HG03280 (cell line): ENCODE measurements at regions not wholly inside any gene's neighbourhood (a gene's known extent, or its start where the extent isn't known, plus 50 kb on each side); places are given as distances from the start of the nearest gene placed in this dataset.
"Not testable (repeated sequence)": the region's sequence is repeated elsewhere in the genome, so short reads cannot be mapped to it uniquely, and the experiment has no call there.

Experiments
- ATAC-seq: cut with Tn5 transposase; IDR thresholded peaks from one replicate; pipeline ENCODE4 v1.9.1; 2021; ENCODE audit warnings: mild to moderate bottlenecking, moderate library complexity; ENCODE audit not compliant: unreplicated experiment

- ATAC-seq, result no peak
These were observed 334.5 kb upstream of the CYRIA start for GRCh38 chr2:17000184-17000482.

- no peak for ATAC-seq
These were observed 333.9 kb upstream of the CYRIA start for GRCh38 chr2:16999347-17000183.

GRCh38 chr2:16978301-16978700 is 312.7 kb upstream of the CYRIA start:
- ATAC-seq, result no peak

DNA sequence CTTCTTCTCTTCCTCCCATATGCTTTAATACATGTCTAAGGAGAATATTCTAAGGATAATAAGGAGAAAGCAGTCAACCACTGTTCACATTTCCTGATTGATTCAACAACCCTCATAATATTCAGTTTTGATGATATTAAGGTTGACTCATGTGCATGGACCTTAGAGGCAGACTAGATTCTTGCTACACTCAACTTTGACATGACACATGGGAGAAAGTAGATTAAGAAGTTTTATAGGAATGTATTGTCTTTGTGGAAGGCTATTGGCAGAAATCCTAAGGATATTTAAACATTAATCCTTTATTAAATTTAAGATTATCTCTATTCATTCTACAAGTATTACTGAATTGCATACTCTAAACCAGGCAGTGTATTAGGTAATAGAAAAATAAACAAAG is 309.1 kb upstream of the CYRIA start:
- no peak for ATAC-seq

DNA sequence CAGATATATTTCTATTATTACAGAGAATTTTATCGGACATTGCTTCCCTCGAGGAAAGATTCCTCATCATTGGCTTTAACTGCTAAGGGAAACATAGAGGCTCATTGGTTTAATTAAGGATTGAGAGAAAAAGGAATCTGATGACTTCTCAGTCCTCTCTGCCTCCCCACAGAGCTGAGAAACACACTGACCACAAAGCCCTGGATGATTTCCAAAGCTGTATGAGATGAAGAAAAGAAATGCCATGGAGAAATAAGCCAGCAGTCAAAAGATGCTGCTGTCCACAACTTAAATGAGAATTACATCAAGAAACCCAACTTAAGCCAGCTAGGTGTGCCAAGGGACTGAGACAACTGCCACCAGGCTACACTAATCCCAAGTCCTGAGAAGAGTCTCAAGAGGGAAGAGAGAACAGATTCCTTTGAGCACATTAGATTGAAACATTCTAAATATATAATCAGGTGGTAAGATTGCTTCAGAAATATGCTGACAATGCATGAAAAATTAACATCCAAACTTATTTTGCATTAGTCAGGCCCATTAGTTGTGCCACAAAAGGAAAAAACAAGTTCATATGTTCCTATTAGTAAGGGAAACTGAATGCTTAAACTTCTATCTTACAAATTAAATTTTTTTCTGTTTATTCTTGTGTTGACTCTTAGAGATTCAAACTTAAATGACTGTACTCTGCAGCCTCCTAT is 308.1 kb upstream of the CYRIA start:
- ATAC-seq, result no peak

GRCh38 chr2:16972276-16972675 is 306.6 kb upstream of the CYRIA start:
- ATAC-seq, result no peak

- ATAC-seq, result no peak
These were observed 306.1 kb upstream of the CYRIA start for GRCh38 chr2:16971722-16972234.

DNA sequence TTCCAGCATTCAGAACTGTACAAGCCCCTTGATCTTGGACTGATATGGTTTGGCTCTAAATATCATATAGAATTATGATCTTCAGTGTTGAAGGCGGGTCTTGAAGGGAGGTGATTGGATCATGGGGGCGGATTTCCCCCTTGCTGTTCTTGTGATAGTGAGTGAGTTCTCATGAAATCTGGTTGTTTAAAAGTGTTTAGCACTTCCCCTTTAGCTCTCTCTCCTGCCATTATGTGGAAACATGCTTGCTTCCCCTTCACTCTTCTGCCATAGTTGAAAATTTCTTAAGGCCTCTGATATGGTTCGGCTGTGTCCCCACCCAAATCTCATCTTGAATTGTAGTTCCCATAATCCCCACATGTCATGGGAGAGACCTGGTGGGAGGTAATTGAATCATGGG is 305.3 kb upstream of the CYRIA start:
- not testable (repeated sequence) for ATAC-seq

DNA sequence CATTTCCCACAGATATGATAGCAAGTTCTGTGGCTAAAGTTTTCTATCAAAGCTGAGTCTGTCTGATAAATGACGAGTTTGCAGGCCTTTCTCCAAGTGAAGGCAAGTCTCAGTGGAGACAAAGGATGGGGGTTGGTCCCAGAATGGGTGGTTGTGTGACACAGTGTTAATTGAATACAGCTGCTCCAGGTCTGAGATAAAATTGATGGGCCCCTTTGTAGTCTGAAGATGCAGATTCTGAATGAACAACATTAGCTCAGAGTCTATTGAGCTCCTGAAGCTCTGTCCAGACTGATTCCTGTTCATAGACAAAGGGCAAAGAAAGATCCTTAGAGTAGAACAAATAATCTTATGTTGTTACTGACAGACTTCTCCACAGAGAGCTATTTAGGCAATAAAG is 296.9 kb upstream of the CYRIA start:
- no peak for ATAC-seq

DNA sequence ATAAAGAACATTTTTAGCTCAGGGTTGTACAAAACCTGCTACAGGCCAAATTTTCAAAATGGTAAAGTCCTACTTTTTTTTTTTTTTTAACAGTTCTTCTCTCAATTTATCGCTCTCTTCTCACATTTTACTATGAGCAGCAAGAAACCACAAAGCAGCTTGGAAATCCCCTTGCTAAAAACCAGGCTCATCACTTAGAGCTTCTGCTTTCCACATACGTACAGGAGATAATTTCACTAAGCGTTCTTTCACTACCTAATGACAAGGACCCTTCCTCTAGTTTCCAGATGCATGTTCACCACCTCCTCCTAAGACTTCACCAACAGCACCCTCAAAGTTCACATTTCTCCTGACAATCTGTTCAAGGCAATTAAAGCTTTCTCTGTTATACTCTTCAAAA is 294.9 kb upstream of the CYRIA start:
- ATAC-seq, result no peak

DNA sequence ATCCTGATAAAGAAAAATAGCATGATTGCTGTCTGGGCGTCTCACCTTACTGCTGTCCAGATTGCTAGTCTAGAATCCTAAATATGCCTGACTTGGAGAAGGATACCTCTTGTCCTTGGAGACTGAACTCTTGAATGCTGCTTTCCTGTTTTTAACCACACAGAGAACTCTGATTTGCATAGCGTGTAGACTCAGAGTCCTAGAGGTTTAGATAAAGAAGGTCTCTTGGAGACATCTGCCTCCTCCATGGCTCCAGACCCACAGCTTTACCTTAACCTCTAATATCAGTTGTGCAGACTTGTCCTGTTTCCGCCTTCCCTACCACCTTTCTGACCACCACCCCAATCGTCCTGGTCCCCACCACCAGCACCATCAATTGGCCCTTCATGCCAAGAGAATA is 292.6 kb upstream of the CYRIA start:
- no peak for ATAC-seq

- no peak for ATAC-seq
These were observed 287.2 kb upstream of the CYRIA start for GRCh38 chr2:16952805-16953204.

GRCh38 chr2:16952368-16952767 is 286.7 kb upstream of the CYRIA start:
- no peak for ATAC-seq

DNA sequence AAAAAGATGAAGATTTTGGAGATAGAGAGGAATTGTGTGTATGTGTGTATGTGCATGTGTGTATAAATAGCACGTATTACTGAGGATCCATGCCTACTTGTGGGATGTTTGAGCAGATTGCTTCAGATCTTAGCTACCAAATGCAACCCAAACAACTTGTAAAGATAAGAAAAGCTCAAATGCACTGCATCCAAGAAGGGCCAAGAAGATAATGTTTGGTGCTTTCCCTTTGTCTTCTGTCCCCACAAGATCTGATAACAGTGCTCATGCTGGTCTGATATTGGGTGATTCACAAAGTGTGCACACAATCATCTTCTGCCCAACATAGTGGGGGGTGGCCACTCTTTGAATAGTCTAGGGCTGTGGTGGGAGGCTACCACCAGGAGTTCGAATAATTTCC is 284.8 kb upstream of the CYRIA start:
- no peak for ATAC-seq

- no peak for ATAC-seq
These were observed 283.1 kb upstream of the CYRIA start for GRCh38 chr2:16948710-16949109.

DNA sequence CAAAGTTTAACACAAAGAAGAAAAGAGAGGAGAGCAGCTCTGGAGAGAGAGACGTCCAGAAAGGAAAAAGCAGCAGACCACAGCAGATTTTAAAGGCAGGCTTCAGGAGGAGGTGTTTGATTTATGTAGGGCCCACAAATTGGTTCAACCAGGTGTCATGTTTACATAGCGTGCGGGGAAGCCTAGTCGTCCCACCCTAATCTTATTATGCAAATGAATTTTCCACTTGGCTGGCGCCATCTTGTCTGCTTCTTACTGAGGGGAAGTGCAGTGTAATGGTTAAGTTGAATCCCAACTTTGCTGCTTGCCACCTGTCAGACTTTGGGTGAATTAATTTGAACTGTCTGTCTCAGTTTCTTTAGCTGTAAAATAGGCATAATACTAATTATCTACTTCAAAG is 282.4 kb upstream of the CYRIA start:
- ATAC-seq, result no peak

- no peak for ATAC-seq
These were observed 277.8 kb upstream of the CYRIA start for GRCh38 chr2:16943279-16943958.

- no peak for ATAC-seq
These were observed 274.6 kb upstream of the CYRIA start for GRCh38 chr2:16940214-16940613.

DNA sequence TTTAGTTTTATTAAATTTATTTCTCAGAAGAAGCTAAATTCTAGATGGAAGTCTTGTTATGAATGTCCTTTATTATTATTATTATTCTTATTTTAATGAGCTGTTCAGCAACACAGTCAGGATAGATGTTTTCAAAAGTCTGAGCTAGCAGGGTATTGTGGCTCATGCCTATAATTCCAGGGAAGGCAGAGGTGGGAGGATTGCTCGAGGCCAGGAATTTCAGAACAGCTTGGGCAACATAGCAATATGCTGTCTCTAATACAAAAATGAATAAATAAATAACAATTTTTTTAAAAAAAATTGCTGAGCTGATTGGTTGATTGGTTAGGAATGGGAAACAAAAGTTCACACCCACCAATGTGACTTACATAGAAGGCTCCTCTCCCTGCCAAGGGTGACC is 274.1 kb upstream of the CYRIA start:
- no peak for ATAC-seq

DNA sequence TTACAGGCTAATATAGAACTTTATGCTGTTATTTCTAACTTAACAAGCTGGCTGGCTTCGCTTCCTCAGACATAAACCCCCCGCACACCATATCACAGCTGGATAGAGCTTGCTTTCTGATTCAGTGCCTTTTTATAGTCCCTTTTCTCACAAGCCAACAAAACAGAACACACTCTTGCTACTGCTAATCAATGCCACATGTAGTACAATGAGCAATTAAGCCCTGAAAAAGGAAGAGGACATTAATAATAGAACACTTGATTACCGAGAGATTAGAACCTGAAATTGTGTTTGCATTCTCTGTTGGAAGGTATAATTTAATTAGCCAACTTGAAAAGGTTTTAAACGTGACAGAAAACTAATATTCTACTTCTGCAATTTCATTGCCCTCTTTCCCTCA is 267.7 kb upstream of the CYRIA start:
- ATAC-seq, result no peak

DNA sequence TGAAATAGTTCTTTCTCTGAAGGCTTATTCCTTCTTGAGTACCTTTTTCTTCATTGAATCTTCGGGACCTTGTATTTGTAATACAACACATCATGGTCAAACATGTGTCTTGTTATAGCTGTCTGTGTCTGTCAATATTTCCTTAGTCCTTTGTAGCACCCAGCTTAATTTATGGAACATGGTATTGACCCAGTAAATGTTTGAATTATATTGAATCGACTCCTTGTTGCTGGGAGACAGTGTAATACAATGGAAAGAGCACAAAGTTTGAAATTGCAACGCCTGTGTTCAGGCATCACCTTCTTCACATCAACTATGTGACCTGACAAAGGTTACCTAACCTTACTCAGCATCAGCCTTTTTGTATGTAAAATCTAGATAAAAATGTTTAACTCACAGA is 267.2 kb upstream of the CYRIA start:
- ATAC-seq, result no peak

DNA sequence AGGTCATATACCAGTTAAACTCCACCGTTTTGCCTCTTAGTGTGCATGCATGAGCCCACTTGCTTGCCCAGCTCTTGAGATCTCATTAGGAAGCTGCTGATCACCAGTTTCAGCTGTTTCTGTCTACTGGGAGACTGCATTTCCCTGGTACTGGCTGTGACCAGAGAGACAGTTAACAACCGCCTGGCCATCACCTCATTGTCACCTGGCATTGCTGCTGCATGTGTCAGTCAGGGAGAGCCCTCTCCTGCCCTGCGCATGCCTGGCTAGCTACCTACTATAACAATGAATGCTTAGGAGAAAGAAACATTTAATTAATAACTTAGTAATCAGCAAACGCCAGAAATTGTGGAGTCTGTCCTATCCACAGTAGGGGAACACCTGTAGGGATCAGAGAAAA is 265.8 kb upstream of the CYRIA start:
- ATAC-seq, result no peak
